ENCODE measurements at regions not wholly inside any gene's neighbourhood (a gene's known extent, or its start where the extent isn't known, plus 50 kb on each side); places are given as distances from the start of the nearest gene placed in this dataset.

DNA sequence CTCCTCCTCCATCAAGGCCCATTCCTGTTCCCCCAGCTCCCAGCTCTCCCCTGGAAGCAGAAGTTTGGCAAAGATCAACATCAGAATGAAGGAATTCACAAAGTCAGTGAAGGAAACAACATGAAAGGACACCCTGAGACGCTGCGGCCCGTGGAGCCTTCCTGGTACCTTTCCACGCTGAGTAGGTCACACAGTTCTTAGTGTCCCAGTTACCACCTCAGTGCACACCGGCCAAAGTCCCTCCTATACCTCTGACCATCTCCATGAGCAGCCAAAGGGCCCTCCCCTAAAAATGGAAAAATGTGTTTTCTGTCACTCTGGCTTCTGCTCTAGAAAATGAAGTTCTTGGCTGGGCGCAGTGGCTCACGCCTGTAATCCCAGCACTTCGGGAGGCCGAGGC is 191.6 kb upstream of the AGAP1 start:
- Histone ChIP-seq H3K27ac (no peak overlapping the region), H3K4me3 (no peak overlapping the region)
- DNase-seq (ENCODE audit: low spot score): no peak
- TF ChIP-seq, protein P1, sequence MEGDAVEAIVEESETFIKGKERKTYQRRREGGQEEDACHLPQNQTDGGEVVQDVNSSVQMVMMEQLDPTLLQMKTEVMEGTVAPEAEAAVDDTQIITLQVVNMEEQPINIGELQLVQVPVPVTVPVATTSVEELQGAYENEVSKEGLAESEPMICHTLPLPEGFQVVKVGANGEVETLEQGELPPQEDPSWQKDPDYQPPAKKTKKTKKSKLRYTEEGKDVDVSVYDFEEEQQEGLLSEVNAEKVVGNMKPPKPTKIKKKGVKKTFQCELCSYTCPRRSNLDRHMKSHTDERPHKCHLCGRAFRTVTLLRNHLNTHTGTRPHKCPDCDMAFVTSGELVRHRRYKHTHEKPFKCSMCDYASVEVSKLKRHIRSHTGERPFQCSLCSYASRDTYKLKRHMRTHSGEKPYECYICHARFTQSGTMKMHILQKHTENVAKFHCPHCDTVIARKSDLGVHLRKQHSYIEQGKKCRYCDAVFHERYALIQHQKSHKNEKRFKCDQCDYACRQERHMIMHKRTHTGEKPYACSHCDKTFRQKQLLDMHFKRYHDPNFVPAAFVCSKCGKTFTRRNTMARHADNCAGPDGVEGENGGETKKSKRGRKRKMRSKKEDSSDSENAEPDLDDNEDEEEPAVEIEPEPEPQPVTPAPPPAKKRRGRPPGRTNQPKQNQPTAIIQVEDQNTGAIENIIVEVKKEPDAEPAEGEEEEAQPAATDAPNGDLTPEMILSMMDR (IDR thresholded peaks at IDR 0.05): no peak

DNA sequence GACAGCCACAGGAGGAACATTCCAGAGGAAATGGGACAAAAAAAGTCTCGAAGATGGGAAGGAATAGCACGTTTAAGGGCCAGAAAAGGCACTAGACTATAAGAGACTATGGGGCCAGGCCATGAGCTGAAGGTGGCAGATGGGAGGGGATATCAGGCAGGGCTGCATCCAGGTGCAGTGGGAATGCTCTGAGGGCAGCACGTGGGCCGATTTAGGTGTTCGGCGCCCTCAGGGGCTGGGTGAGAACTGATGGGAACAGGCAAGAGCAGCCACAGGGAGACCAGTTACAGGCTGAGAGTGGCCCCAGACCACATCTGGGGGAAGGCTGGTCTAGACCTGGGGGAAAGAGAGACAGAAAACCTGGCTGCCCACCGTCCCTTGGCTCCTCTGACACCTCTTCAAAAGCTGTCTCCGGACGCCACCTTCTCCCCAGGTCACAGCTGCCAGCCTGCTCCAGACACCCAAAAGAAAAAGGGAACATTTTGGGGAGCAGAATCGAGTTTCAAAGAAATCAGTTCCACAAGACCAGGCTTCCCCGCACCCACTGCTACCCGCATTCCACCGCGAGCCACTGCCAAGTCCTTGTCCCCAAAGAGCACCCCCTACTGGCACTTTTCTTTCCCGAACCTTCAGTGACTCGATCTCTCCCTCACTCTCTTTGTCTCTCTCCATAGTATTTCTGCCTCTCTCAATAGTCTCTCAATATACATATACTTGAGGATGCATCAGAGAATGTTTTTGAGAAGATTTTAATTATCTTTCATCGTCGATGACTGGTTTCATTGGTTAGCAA is 190.1 kb upstream of the AGAP1 start:
- Histone ChIP-seq H3K27ac (no peak overlapping the region), H3K4me3 (no peak overlapping the region)
- TF ChIP-seq, protein P1 (IDR thresholded peaks at IDR 0.05): no peak
- DNase-seq (ENCODE audit: low spot score): no peak

DNA sequence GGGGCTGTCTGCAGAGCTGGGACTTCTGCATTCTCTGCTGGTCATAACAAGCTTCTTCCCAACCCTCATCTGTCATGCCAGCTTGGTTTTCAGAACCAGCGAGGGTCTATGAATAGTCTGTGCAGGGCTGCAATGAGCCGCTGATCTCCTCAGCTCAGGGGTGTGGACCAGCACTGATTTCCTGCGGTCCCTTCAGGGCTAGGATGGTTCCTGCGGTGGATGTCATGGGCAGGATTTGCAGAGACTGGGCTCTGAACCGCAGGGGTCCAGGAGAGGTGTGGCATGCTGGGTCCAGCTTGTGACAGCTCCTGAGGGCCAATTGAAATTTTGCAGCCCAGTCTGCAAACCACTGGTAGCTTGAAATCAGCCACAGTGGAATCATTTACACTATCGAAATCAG is 188.2 kb upstream of the AGAP1 start:
- TF ChIP-seq, protein P1 (IDR thresholded peaks at IDR 0.05): no peak
- no peak overlapping the region for H3K4me3 ChIP-seq
- H3K27ac ChIP-seq: no peak overlapping the region
- no peak for DNase-seq (ENCODE audit: low spot score)

DNA sequence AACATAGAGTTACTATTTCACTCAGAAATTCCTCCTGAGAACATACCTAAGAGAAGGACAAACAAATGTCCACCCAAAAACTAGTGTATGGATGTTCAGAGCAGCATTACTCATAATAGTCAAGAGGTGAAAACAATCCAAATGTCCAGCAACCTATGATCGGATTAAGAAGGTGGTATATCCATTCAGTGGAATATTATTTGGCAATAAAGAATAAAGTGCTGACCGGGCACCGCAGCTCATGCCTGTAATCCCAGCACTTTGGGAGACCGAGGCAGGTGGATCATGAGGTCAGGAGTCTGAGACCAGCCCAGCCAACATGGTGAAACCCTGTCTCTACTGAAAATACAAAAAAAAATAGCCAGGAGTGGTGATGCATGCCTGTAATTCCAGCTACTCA is 182.8 kb upstream of the AGAP1 start:
- no peak for DNase-seq (ENCODE audit: low spot score)
- H3K27ac ChIP-seq: no peak overlapping the region
- TF ChIP-seq, protein P1 (IDR thresholded peaks at IDR 0.05): no peak
- no peak overlapping the region for H3K4me3 ChIP-seq

DNA sequence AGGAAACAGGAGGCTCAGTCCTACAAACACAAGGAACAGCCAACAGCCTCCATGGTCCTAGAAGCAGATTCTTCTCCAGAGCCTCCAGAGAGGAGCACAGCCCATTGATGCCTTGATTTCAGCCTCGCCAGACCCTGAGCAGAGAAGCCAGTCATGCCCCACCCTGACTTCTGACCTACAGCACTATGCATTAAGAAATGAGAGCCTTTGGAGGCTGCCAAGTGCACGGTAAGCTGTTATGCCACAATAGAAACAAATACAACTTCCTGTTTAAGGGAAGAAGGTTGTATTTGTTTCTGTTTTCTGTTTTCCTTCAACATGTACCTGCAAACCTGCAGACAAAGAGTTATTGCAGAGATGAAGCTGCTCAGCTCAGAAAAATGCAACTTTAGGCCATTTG is 181.3 kb upstream of the AGAP1 start:
- Histone ChIP-seq H3K4me3 (no peak overlapping the region), H3K27ac (no peak overlapping the region)
- TF ChIP-seq, protein P1 (IDR thresholded peaks at IDR 0.05): no peak
- no peak for DNase-seq (ENCODE audit: low spot score)

DNA sequence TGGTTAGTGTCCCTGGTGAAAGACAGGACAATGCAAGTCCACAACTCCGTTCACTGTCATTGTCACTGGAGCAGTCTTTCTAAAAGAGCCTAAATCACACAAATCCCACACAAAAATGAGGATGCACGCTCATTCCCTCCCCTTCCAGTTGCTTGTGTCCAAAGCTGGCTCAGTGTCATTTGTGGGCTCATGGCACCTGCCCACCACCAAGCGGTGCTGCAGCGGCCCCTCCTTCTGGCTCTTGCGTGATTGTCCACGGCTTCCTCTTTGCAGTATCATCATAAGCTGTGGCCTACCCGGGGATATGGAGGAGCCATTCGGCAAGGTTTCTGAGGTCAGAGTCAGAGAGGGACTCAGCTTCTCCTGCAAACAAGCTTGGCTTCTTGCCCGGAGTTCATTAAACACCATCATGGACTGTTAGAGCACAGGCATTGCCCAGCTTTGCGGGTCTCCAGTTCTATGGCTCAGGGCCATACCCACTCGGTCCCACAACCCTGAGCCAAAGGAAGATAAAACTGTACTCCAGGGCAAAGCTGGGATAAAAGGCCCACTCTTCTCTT is 179.4 kb upstream of the AGAP1 start:
- DNase-seq (ENCODE audit: low spot score): no peak
- H3K27ac ChIP-seq: no peak overlapping the region
- TF ChIP-seq, protein P1 (IDR thresholded peaks at IDR 0.05): no peak
- H3K4me3 ChIP-seq: no peak overlapping the region

DNA sequence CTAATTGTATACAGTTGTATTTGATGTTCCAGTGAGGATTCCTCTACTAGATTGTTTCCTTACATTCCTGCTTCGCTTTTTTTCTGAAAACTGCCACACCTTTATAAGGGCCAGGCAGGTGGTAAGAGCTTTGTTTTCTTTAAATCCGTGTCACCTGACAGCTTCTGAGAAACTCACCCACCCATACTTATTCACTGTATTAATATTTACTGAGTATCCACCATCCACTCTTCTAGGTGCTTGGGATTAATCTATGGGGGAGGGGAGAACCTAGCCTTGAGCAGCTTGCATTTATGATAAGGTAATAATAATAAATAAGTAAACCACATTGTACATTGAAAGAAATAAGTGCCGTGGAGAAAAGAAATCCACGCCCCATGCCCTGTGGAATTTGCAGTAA is 174.7 kb upstream of the AGAP1 start:
- DNase-seq (ENCODE audit: low spot score): no peak
- Histone ChIP-seq H3K27ac (no peak overlapping the region), H3K4me3 (no peak overlapping the region)
- TF ChIP-seq, protein P1 (IDR thresholded peaks at IDR 0.05): no peak

Measured in coronary artery (tissue), 2 donors.